Vagina (tissue), 2 donors: ENCODE measurements at regions not wholly inside any gene's neighbourhood (a gene's known extent, or its start where the extent isn't known, plus 50 kb on each side); places are given as distances from the start of the nearest gene placed in this dataset.

ENCODE experiments used
- POLR2A ChIP-seq, 2 donors: fragments of 450-650 bp; IDR thresholded peaks; one replicate each; pipeline ENCODE4 v1.6.1; 2017; ENCODE audit warnings: antibody characterized with exemption in 2 of 2, mild to moderate bottlenecking in 2 of 2, moderate library complexity in 2 of 2
- TF ChIP-seq, protein P1 (sequence below), 3 experiments: fragments of 450-650 bp in 2 of 3; fragments of 200-600 bp in 1 of 3; sonication (generic) in 1 of 3; IDR thresholded peaks; one replicate each; pipeline ENCODE4 v1.5.1; 2017 to 2019; ENCODE audit warnings: antibody characterized with exemption in 3 of 3, mild to moderate bottlenecking in 2 of 3, moderate library complexity in 2 of 3

DNA sequence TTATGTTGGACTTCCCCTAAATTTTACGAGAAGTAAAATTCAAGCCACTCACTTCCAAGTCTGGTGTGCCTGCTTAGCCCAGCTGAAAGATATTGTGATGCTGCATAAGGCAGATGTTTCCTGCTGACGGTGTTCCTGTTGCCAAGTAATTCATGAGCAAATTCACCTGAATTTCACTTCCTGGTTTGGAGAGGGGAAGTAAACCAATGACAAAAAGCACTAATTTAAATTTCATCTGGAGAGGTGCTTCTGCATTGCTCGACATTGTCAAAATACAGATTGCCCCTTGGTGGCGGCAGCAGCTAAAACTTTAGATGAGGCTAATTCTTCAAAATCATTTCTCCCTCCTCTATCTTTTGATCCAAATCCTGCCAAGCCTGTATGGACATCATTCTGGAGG, 281.1 kb downstream of the AACS start:
- TF ChIP-seq, protein P1, sequence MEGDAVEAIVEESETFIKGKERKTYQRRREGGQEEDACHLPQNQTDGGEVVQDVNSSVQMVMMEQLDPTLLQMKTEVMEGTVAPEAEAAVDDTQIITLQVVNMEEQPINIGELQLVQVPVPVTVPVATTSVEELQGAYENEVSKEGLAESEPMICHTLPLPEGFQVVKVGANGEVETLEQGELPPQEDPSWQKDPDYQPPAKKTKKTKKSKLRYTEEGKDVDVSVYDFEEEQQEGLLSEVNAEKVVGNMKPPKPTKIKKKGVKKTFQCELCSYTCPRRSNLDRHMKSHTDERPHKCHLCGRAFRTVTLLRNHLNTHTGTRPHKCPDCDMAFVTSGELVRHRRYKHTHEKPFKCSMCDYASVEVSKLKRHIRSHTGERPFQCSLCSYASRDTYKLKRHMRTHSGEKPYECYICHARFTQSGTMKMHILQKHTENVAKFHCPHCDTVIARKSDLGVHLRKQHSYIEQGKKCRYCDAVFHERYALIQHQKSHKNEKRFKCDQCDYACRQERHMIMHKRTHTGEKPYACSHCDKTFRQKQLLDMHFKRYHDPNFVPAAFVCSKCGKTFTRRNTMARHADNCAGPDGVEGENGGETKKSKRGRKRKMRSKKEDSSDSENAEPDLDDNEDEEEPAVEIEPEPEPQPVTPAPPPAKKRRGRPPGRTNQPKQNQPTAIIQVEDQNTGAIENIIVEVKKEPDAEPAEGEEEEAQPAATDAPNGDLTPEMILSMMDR (IDR thresholded peaks at IDR 0.05): no peak
- TF ChIP-seq POLR2A (IDR thresholded peaks at IDR 0.05): no peak
